Cardiac septum (tissue), 1 donor: ENCODE measurements at regions not wholly inside any gene's neighbourhood (a gene's known extent, or its start where the extent isn't known, plus 50 kb on each side); places are given as distances from the start of the nearest gene placed in this dataset.

Experiments used
- DNase-seq: peaks from one replicate; pipeline ENCODE4 v3.0.0-alpha.2; 2020; ENCODE audit warnings: low spot score
- intact Hi-C: fragments of 100-400 bp; cut with DNase I; formaldehyde crosslinking; loops from one replicate; pipeline ENCODE4 v1.14.0; 2022
- donor health status: DM: no; HTN: no; CAD: no.

DNA sequence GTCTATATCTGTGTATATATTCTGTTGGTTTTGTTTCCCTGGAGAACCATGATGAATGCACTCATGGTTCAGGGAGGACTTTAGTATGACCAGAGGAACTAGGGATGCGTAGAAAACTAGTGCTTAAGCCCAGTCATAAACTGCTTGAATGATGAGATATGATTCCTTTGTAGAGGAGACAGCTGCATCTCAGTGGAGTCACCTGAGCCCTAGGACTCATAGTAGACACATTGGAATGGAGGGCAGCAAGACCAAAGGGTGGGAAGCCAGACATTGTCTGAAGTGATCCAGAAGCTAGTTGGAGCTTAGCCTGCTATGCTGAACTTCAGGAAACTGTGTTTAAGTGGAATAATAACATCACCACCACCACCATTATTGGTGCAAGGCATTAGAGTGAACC, 89.5 kb upstream of the SPATA13 start:
- intact Hi-C loops, result no loop called here

DNA sequence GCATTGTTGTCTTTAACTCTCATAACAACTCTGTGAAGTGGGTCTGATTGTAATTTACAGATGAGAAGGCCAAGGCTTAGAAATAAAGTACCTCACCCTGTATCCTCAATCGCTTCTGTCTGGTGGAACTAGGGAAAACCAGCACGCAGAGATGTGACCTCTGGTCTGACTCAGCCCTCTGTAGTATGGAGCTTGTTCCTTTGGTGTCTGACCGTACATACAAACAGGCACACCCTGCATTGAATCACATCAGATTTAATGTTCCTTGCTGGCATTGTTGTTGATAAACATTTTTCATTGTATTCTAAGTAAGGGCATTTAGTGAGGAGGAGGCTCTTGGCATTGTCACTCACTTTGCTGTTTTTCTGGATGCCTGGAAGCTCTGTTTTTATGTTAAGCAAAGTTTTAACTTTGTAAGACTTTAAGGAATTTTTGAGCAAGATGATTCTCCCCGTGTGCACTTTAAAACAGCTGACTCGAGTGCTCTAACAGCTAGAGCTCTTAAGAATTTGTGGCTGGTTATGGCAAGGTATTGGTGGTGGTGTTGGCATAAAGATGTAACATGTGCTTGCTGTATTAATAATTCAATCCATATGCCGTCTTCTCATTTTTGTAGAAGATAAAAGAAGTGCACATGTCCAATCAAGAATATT, 89.0 kb upstream of the SPATA13 start:
- no peak for DNase-seq
- intact Hi-C loops, result no loop called here

More for the DNA sequence above, 89.5 kb upstream of the SPATA13 start:
- DNase-seq, result no peak

DNA sequence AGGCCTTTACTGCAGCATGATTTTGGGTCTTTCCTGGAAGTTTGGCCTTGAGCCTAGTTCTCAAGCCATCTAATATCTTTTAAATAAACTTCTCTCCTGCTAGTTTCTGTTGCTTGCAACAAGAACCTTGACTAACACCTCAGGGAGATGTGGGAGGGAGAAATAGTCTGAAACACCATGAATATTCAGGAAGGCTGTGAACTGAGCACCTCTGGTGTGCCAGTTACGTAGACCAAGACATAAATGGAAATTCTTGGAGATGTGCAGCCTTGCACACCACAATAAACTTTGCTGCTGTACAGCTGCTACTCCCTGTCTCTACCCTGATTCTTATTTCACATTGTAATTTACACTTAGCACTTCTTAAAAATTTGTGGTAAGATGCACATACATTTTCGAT, 86.9 kb upstream of the SPATA13 start:
- intact Hi-C loops, result no loop called here
- no peak for DNase-seq

DNA sequence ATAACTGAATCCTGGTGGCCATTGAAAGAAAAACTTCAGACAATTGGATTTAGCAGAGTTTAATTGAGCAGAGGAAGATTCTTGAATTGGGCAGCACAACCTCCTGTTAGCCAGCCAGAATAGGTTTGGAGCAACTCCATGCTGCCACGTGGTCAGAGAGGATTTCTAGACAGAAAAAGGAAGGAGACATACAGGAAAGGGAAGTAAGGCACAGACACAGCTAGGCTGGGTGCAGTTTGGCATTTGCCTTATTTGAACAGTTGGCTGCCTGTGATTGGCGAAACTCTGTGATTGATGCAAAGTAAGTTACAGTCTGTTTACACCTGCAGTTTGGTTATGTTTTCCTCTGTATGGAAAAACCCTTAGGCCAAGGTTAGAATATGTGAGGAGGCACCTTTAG, 85.8 kb upstream of the SPATA13 start:
- no peak for DNase-seq
- intact Hi-C loops, result no loop called here

DNA sequence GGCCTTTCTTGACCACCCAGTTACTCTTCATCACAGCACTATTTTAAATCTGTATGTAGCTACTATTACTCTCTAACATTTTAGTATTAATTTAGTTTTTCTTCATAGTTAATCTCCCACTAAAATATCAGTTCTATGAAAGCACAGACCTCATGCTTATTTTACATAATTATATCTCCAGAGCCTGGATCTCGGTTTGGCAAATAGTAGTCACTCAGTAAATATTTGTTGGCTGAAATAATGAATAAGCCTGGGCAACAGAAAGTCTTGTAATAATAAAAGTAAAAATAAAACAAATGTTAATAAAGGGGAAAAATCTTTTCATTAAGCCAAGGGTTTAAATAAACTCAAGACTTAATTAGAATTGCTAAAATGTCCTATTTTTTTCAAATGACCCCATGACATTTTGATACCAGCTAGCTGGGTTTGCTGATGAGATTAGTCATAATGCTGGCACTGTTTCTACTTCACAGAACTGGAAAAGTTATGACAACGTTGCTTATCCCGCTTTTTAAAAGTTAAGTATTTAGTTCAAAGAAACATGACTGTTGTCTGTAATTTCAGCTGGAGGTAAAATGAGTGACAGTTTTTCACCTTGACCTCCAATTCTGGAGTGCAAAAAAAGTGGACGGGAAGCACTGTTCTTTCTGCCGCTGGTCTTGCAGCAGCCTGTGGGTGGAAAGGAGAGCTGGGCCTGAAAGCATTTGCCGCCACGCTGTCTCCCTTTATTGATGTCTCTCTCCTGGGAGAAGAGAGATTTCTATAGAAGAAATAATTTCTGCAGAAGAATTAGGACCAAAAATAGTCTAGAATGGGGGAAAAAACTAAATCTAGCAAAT, 85.2 kb upstream of the SPATA13 start:
- intact Hi-C loops, result no loop called here

DNA sequence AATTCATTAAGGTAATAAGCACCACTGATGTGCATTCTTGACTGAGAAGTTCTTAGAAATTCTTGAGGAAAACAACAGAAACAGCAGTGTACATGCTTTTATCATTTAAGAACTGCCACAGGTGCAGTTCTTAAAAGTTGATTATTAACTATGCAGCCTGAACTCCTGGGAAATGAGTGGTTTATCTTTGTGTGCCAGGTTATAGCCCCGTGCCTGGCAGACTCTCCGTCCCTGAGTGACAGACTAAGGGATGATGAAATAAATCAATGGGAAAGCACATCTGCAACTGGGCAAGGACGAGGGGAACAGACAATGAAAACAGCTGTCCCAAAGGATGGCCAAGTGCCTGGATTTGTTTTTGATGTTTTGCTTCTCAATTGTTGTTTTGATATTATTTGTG, 84.4 kb upstream of the SPATA13 start:
- no peak for DNase-seq

More for the DNA sequence above, 85.2 kb upstream of the SPATA13 start:
- no peak for DNase-seq

DNA sequence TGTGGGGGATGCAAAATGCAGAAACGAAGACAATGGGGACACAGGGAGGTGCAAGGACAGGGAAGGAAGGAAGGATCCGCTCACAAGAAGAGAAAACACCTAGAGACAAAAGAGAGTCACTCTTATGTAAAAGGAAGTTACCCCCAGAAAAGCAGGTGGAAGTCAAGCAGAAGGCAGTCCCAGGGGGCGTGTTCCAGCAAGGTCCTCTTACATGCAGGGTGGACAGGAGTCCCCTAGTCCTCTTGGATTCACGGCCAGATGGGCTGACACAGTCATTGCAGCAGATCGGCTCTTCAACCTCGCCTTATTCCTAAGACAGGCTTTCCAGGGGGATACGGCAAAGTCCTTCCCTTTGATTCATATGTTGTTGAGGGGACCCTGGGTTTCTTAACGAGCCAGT, 83.9 kb upstream of the SPATA13 start:
- intact Hi-C loops, result no loop called here

More for the DNA sequence above, 84.4 kb upstream of the SPATA13 start:
- intact Hi-C loops, result no loop called here

DNA sequence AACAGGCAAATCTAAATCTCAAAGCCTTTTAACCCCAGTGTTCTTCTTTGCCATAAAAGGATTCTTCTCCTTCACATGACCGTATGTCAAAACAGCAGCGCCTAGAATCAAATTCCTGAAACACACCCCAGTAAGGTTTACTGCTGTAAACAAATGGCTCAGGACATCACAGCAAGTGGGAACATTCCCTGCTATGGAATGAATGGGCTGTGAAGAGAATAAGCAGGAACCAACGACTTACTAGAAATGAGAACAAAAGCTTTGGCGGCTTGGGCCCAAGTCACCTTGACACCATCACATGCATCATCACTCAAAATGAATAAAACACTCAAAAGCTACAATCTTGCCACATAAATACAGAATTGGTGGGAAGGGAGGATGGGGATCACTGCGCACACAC, 80.4 kb upstream of the SPATA13 start:
- intact Hi-C loops, result no loop called here
- DNase-seq, result no peak

More for the DNA sequence above, 83.9 kb upstream of the SPATA13 start:
- no peak for DNase-seq

DNA sequence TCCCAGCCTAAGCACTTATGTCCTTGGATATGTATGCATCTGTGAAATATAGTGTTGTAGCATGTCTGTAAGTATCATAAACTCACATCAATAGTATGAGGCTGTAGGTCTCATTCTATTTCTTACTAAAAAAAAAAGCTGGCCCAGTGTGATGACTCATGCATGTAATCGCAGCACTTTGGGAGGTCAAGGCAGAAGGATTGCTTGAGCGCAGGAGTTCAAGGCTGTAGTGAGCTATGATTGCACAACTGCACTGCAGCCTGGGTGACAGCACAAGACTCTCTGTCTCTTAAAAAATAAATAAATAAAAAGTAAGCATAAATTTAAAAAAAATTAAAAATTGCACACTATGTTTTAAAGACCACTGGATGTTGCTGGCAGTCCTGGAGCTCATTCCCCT, 79.1 kb upstream of the SPATA13 start:
- intact Hi-C loops, result no loop called here
- no peak for DNase-seq

DNA sequence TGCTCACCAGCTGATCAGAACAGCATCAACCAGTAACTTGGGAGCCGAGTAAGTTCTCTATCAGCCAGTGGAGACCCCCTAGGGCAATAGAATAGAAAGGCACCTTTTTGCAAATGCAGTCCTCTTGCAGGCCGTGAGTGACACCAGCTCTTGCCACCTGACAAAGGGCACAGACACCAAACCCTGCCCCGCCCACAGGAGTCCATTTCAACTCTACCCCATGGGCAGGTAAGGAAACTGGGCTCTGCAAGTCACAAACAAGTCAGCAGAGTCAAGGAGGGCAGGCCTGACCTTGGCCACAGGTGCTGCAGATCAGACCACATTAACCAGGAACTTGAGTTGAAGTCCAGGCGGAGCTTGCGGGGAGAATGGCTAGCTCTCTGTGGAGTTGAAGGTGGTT, 77.4 kb upstream of the SPATA13 start:
- DNase-seq, result no peak
- intact Hi-C loops, result no loop called here

DNA sequence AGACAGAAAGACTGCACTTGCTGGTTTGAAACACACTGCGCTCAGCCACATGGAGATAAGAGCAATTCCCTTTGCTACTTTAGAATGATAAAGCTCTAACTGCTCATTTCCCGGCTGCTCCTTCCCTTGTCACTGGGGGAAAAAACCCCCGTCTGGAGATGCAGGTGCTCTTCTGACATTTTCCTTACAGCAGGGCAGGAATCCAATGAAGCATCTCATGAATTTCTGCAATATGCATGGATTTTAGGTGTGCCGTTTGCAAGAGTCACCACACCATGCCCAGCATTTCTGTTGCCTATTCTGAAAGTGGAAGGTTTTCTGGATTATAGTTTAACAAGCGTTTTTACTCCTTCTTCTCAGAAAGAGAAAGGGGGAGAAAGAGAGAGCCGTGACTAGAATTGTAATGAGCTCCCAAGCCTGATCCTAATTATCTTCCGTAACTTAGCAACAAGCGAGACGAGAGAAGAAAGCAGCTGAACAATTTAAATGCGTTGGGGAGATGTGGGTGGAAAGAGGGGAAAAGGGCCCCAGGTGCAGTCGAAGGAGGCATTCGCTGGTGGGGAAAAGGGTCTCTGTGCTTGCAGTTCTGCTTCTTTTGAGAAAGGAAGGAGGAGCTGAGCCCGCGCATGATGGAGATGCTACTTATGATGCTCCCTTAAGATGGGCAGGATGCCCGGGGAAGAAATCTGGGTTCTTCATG, 76.6 kb upstream of the SPATA13 start:
- DNase-seq, result no peak
- intact Hi-C loops, result no loop called here

DNA sequence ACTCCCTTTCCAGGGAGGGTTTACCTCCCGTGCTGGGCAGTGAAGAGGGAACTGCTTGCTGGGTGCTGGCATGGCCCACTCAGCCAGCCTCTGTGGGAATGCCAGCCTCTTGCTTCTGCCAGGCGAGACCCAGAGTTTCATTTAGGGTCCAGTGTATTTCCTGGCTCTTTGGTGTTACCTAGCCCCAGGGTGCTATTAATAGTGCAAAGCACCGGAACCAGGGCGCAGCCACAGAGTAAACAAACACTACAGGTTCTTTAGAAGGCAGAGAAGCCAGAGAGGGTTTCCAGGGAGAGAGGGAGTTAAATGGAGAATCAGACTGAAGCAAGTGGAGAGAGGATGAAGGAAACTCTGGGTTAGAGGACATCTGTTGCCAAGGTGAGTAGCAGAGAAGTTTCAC, 74.9 kb upstream of the SPATA13 start:
- DNase-seq, result no peak
- intact Hi-C loops, result no loop called here

DNA sequence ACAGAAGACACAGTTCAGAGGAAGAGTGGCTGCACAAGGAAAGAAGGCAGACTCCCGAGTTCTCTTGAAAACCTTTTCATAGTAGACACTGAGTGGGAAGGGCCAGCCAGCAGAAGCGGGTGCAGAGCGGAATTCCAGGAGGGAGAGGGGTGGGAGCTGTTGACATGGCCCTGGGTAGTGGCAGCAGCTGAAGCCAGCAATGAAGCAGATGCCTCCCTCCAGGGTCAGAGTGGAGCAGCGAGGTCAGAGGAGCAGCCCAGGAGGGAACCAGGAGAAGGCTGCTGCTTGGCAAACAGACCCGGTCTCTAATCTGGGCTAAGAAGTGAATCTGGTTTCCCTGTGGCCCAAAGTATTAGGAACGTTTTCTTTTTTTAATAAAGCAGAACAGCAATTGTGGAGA, 73.9 kb upstream of the SPATA13 start:
- no peak for DNase-seq
- intact Hi-C loops, result no loop called here

DNA sequence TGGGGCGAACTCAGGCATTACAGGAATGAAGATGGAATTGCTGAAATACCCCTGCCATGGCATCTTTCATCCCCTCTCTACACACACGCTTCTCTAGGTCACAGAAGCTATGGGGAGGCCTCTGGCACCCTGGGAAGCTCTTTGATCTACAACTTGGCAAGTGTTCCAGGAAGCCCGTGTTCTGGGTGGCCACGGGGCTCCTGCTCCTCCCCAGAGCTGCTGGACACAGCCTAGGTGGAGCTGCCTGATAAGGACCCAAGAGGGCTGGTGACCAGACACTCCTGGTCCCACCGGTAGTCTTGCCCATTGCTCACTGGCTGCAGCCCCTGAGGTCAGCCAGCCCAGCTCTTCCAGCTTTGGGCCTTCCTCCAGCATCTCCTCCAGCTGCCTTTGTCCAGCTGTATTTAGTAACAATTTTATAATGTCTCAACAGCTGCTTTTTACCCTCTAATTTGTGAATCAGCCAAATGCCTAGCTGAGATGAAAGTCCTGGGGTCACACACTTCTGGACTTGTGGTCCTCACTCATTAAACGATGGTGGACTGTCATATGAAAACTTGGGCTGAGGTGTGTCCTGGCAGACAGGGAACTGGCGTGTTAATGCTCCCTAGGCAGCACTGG, 72.8 kb upstream of the SPATA13 start:
- intact Hi-C loops, result no loop called here
- DNase-seq, result no peak

DNA sequence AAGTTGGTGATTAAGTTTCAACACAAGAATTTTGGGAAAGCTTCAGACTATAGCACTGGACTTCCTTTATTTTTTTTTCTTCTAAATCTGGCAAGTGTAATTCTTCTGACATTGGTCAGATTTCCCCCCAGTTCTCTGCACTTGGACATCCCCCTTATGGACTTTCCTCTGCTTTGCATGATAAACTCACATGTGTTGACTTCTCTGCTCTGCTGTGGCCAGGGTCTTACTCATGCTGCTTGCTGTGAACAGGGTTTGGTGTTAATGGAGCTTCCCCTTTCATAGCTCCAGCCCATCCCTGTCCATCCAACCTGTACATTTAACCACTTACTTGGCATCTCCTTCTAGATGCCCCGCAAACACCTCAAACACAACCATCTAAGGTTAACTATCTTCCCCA, 70.5 kb upstream of the SPATA13 start:
- intact Hi-C loops, result no loop called here
- DNase-seq, result no peak

DNA sequence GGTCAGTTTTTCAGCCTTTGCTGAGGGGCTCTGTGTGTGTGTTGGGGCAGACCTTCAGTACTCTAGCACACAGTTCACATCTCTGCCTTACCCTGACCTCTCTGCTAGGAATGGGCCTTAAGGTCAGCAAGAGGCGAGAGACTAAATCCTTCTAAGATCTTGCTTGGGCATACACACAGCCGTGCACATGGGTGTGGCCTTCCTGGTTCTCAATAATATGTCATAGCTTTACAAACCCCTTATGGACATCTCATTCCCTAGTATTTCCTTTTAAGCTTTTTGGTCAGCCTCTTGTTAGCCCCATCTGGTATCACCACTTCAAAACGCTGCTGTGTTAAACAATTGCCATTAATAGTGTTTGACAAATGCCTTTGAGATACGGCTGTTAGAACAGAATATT, 69.4 kb upstream of the SPATA13 start:
- intact Hi-C loops, result no loop called here
- DNase-seq, result no peak

DNA sequence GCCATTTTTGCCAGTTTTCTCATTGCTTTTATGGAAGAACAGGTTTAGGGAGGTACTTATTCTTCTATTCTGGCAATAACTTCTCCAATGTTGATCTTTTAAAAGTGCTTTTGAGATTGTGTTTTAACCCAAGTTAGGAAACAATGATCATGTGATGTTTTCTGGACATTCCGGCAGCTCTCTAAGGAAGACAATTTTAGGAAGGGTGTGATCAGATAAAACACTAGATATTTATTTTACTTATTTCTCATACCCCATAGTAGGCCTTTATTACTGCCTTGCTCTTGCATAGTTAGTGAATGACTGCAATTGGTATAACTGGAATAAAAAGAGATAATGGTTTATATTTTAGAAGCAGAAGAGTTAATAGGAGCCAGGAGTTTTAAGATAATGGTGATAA, 68.4 kb upstream of the SPATA13 start:
- intact Hi-C loops, result no loop called here
- no peak for DNase-seq

DNA sequence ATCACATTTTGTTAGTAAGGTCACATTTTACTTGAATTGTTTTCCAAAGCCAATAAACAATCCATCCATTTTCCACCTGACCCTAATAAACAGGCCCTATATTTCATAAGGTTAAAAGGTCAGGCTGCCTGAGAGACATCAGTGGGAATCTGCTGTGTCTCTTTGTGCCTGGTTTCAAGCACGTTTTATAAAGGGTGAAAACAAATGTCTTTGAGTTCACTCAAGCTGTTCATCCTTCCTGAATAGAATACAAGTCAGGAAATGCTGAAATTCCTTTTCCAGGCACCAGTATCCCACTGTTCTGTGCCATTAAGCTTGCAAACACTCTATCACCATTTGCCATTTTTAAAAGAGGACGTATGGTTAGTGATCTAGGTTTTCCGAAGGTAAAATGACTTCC, 67.5 kb upstream of the SPATA13 start:
- intact Hi-C loops, result no loop called here
- no peak for DNase-seq

DNA sequence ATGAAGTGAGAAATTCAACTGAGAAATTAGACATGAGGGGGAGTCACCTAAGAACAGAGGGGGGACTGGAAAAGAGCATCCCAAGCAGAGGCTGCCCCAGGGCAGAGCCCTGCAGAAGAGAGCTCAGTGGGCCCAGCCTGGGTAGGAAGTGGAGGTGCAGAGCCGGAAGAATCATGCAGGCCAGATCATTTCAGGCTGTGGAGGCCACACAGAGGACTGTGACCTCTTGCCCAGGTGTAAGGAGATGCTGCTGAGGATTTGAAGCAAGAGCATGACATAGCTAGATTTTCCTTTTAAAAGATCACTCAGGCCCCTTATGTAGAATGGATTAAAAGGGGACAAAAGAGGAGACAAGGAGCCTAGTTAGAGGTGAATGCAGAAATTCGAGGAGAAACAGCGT, 63.9 kb upstream of the SPATA13 start:
- DNase-seq, result no peak
- intact Hi-C loops, result no loop called here

DNA sequence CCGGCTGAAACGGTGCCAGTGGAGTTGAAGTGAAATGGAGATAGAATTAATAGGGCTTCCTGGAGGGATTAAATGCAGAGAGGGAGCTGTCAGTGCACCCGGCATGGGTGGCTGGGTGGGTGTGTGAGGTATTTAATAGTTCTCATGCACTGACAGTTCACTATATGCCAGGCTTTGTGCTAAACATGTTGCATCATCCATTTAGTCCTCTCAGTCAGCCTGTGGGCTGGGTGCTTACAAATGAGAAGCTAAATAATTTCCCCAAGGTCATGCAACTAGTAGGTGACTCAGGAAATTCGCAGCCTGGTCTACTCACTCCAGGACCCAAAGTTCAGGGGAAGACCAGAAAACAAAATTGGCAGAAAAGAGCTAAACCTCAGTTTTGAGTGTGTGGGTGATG, 63.5 kb upstream of the SPATA13 start:
- intact Hi-C loops, result no loop called here
- DNase-seq, result no peak
